ENCODE measurements at regions not wholly inside any gene's neighbourhood (a gene's known extent, or its start where the extent isn't known, plus 50 kb on each side); places are given as distances from the start of the nearest gene placed in this dataset.

DNA sequence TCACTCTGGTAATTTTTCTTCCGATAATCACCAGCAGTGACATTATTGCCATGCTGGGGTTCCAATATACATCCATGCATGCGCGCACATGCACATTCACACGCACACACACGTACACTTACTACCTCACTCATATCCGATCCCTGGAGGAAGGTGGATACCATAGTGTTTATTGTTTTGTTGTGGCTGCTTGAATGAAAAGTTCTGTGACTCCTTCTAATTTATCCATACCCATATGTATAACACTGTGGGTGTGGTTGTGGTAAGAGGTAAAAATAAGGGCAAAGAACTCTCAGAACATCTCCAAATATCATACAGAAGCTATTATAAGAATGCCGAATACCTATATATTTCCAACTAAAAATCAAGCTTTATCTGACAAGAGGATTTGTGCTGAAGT, 407.8 kb upstream of the PODXL start (continued):
- TF ChIP-seq SMAD3 (CRISPR knock-in tag; IDR thresholded peaks at IDR 0.05; ENCODE audit: borderline replicate concordance) (no peak), CREB1 (CRISPR knock-in tag; IDR thresholded peaks at IDR 0.05) (no peak), ETV6 (CRISPR knock-in tag; IDR thresholded peaks at IDR 0.05) (no peak), NR3C1 (CRISPR knock-in tag; conservative IDR thresholded peaks at IDR 0.05; ENCODE audit: low read depth) (no peak), TEAD1 (CRISPR knock-in tag; IDR thresholded peaks at IDR 0.05) (no peak)
- TF ChIP-seq, protein P1, sequence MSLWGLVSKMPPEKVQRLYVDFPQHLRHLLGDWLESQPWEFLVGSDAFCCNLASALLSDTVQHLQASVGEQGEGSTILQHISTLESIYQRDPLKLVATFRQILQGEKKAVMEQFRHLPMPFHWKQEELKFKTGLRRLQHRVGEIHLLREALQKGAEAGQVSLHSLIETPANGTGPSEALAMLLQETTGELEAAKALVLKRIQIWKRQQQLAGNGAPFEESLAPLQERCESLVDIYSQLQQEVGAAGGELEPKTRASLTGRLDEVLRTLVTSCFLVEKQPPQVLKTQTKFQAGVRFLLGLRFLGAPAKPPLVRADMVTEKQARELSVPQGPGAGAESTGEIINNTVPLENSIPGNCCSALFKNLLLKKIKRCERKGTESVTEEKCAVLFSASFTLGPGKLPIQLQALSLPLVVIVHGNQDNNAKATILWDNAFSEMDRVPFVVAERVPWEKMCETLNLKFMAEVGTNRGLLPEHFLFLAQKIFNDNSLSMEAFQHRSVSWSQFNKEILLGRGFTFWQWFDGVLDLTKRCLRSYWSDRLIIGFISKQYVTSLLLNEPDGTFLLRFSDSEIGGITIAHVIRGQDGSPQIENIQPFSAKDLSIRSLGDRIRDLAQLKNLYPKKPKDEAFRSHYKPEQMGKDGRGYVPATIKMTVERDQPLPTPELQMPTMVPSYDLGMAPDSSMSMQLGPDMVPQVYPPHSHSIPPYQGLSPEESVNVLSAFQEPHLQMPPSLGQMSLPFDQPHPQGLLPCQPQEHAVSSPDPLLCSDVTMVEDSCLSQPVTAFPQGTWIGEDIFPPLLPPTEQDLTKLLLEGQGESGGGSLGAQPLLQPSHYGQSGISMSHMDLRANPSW (CRISPR knock-in tag; conservative IDR thresholded peaks at IDR 0.05; ENCODE audit: low read depth): no peak
- TF ChIP-seq, protein P2, sequence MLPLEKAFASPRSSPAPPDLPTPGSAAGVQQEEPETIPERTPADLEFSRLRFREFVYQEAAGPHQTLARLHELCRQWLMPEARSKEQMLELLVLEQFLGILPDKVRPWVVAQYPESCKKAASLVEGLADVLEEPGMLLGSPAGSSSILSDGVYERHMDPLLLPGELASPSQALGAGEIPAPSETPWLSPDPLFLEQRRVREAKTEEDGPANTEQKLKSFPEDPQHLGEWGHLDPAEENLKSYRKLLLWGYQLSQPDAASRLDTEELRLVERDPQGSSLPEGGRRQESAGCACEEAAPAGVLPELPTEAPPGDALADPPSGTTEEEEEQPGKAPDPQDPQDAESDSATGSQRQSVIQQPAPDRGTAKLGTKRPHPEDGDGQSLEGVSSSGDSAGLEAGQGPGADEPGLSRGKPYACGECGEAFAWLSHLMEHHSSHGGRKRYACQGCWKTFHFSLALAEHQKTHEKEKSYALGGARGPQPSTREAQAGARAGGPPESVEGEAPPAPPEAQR (CRISPR knock-in tag; IDR thresholded peaks at IDR 0.05): no peak

DNA sequence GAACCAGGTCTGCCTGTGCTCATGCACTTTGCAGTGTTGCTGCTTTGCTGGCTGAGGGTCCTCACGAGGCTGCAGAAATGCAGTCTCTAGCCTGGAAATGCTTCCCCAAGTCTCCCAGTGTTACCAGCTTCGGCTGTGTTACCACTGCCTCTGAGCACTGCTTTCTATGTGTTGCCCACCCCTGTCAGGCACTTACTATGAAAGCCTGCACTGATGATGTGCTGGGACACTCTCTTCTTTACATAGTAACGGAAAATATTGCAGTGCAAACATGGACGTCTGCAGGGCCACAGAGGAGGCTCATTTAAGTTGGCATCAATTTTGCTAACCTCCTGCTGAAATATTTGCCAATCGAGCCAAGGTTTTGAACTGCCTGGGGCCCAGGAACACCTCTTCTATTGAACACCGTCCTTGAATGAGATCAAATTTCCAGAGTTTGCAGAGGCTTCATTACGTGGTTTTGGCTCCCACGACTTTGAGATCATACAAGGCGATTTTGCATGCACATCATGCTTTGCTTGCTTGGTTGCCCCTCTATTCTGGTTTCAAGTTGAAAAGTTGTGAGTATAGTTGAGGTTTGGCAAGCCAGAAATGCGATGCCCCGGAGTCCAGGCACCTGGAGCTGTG, 404.7 kb upstream of the PODXL start:
- POLR2A ChIA-PET: no interaction called here
- TF ChIP-seq, protein P3, sequence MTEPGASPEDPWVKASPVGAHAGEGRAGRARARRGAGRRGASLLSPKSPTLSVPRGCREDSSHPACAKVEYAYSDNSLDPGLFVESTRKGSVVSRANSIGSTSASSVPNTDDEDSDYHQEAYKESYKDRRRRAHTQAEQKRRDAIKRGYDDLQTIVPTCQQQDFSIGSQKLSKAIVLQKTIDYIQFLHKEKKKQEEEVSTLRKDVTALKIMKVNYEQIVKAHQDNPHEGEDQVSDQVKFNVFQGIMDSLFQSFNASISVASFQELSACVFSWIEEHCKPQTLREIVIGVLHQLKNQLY (CRISPR knock-in tag; IDR thresholded peaks at IDR 0.05): no peak
- TF ChIP-seq OVOL2 (CRISPR knock-in tag; IDR thresholded peaks at IDR 0.05; ENCODE audit: borderline replicate concordance) (no peak), ZNF416 (CRISPR knock-in tag; IDR thresholded peaks at IDR 0.05) (no peak), TCF7 (CRISPR knock-in tag; IDR thresholded peaks at IDR 0.05; ENCODE audit: low read depth) (no peak), FOXK1 (CRISPR knock-in tag; IDR thresholded peaks at IDR 0.05) (no peak), JUN (CRISPR knock-in tag; IDR thresholded peaks at IDR 0.05) (no peak), ETV6 (CRISPR knock-in tag; IDR thresholded peaks at IDR 0.05) (no peak)
- TF ChIP-seq, protein P4, sequence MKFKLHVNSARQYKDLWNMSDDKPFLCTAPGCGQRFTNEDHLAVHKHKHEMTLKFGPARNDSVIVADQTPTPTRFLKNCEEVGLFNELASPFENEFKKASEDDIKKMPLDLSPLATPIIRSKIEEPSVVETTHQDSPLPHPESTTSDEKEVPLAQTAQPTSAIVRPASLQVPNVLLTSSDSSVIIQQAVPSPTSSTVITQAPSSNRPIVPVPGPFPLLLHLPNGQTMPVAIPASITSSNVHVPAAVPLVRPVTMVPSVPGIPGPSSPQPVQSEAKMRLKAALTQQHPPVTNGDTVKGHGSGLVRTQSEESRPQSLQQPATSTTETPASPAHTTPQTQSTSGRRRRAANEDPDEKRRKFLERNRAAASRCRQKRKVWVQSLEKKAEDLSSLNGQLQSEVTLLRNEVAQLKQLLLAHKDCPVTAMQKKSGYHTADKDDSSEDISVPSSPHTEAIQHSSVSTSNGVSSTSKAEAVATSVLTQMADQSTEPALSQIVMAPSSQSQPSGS (CRISPR knock-in tag; IDR thresholded peaks at IDR 0.05; ENCODE audit: borderline replicate concordance, low read depth): no peak
- TF ChIP-seq, protein P5, sequence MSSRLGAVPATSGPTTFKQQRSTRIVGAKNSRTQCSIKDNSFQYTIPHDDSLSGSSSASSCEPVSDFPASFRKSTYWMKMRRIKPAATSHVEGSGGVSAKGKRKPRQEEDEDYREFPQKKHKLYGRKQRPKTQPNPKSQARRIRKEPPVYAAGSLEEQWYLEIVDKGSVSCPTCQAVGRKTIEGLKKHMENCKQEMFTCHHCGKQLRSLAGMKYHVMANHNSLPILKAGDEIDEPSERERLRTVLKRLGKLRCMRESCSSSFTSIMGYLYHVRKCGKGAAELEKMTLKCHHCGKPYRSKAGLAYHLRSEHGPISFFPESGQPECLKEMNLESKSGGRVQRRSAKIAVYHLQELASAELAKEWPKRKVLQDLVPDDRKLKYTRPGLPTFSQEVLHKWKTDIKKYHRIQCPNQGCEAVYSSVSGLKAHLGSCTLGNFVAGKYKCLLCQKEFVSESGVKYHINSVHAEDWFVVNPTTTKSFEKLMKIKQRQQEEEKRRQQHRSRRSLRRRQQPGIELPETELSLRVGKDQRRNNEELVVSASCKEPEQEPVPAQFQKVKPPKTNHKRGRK (CRISPR knock-in tag; IDR thresholded peaks at IDR 0.05; ENCODE audit: borderline replicate concordance): no peak
- no peak overlapping the region for H3K4me3 Mint-ChIP-seq
- H3K9me3 Mint-ChIP-seq: peaks cover 10% of the 10 kb centered on the region
- no peak overlapping the region for H3K27ac Mint-ChIP-seq
- CTCF ChIA-PET: interaction anchor here (1.0 kb wide), 1 partner anchor 102 kb away, joined by 3 read pairs; no protein-coding TSS in a partner anchor
- no peaks in the 10 kb centered on the region; the same call in none of the 2 replicates for H3K27me3 Mint-ChIP-seq (ENCODE audit: low read depth)
- ATAC-seq: no peak
- peaks cover 7% of the 10 kb centered on the region; the same call in 1 of the 2 replicates for H3K36me3 Mint-ChIP-seq
- no peak for DNase-seq (ENCODE audit: low spot score)
- H3K4me1 Mint-ChIP-seq: peaks cover 9% of the 10 kb centered on the region
